Panc1 (cell line): ENCODE measurements at regions not wholly inside any gene's neighbourhood (a gene's known extent, or its start where the extent isn't known, plus 50 kb on each side); places are given as distances from the start of the nearest gene placed in this dataset.

Experiments
- TF ChIP-seq, protein P1 (sequence below): fragments of 450-650 bp; IDR thresholded peaks from 2 replicates; pipeline ENCODE4 v1.5.1; 2017; ENCODE audit warnings: mild to moderate bottlenecking
- TF ChIP-seq, protein P2 (sequence below), 2 experiments: IDR thresholded peaks; 2 replicates each; pipeline ENCODE4 v1.6.1; 2011 to 2012; ENCODE audit warnings: low read depth in 2 of 2, control low read depth in 1 of 2, low read length in 1 of 2, mild to moderate bottlenecking in 1 of 2, moderate library complexity in 1 of 2; ENCODE audit not compliant: insufficient read depth in 1 of 2

DNA sequence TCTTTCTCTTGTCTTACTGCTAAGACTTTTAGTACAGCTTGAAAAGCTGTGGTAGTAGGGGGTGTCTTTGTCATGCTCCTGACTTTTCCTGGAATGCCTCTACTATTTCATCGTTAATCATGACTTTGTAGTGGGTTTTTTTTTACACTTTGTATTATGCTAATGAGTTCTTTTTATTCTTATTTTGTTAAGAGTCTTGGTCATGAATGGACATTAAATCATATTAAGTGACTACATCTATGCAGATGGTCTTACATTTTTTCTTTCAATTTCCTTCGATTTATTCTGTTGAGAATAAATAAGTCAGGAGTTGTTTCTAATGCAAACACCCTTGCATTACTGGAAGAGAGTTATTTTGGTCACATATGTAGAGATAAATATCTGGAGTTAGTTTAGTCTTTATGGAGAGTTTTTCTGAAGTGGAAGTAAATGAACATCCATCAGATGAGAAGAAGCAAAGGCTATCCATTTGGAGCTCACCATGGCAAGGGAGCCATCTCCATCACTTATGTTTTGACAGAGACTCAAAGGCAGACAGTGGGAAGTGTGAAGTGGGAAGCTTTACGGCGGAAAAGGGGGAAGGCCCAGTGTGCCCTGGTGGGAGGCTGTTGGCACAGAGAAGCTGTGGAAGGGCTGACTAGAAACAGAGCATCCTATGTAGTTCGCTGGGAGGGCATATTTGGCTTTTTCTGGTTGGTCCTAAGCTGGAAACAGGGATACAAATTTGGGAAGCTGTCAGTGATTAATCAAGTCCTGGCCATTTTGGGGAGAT, 73.1 kb upstream of the PRR23E start:
- TF ChIP-seq, protein P1, sequence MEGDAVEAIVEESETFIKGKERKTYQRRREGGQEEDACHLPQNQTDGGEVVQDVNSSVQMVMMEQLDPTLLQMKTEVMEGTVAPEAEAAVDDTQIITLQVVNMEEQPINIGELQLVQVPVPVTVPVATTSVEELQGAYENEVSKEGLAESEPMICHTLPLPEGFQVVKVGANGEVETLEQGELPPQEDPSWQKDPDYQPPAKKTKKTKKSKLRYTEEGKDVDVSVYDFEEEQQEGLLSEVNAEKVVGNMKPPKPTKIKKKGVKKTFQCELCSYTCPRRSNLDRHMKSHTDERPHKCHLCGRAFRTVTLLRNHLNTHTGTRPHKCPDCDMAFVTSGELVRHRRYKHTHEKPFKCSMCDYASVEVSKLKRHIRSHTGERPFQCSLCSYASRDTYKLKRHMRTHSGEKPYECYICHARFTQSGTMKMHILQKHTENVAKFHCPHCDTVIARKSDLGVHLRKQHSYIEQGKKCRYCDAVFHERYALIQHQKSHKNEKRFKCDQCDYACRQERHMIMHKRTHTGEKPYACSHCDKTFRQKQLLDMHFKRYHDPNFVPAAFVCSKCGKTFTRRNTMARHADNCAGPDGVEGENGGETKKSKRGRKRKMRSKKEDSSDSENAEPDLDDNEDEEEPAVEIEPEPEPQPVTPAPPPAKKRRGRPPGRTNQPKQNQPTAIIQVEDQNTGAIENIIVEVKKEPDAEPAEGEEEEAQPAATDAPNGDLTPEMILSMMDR, result no peak
- TF ChIP-seq, protein P2, sequence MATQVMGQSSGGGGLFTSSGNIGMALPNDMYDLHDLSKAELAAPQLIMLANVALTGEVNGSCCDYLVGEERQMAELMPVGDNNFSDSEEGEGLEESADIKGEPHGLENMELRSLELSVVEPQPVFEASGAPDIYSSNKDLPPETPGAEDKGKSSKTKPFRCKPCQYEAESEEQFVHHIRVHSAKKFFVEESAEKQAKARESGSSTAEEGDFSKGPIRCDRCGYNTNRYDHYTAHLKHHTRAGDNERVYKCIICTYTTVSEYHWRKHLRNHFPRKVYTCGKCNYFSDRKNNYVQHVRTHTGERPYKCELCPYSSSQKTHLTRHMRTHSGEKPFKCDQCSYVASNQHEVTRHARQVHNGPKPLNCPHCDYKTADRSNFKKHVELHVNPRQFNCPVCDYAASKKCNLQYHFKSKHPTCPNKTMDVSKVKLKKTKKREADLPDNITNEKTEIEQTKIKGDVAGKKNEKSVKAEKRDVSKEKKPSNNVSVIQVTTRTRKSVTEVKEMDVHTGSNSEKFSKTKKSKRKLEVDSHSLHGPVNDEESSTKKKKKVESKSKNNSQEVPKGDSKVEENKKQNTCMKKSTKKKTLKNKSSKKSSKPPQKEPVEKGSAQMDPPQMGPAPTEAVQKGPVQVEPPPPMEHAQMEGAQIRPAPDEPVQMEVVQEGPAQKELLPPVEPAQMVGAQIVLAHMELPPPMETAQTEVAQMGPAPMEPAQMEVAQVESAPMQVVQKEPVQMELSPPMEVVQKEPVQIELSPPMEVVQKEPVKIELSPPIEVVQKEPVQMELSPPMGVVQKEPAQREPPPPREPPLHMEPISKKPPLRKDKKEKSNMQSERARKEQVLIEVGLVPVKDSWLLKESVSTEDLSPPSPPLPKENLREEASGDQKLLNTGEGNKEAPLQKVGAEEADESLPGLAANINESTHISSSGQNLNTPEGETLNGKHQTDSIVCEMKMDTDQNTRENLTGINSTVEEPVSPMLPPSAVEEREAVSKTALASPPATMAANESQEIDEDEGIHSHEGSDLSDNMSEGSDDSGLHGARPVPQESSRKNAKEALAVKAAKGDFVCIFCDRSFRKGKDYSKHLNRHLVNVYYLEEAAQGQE (IDR thresholded peaks at IDR 0.05; ENCODE audit: insufficient read depth in 1 of 2, low read depth in 2 of 2, low read length in 1 of 2), result no peak
